ENCODE measurements at regions not wholly inside any gene's neighbourhood (a gene's known extent, or its start where the extent isn't known, plus 50 kb on each side); places are given as distances from the start of the nearest gene placed in this dataset.

GRCh38 chr2:104736026-104736425 is 117.9 kb upstream of the POU3F3 start:
- Histone ChIP-seq H3K4me3 (no peak overlapping the region), H3K4me1 (no peaks in the 10 kb centered on the region), H3K9me3 (no peaks in the 10 kb centered on the region), H3K27me3 (no peaks in the 10 kb centered on the region), H3K36me3 (no peaks in the 10 kb centered on the region), H3K27ac (no peak overlapping the region)
- no peak for DNase-seq
- 80 to 90% methylated on average over 7 of the region's 7 CpGs for WGBS, 2 donors
- intact Hi-C loops (cut with DNase I): no loop called here
- TF ChIP-seq POLR2A (IDR thresholded peaks at IDR 0.05): no peak
- TF ChIP-seq POLR2AphosphoS5 (IDR thresholded peaks at IDR 0.05): no peak
- TF ChIP-seq, protein P1, sequence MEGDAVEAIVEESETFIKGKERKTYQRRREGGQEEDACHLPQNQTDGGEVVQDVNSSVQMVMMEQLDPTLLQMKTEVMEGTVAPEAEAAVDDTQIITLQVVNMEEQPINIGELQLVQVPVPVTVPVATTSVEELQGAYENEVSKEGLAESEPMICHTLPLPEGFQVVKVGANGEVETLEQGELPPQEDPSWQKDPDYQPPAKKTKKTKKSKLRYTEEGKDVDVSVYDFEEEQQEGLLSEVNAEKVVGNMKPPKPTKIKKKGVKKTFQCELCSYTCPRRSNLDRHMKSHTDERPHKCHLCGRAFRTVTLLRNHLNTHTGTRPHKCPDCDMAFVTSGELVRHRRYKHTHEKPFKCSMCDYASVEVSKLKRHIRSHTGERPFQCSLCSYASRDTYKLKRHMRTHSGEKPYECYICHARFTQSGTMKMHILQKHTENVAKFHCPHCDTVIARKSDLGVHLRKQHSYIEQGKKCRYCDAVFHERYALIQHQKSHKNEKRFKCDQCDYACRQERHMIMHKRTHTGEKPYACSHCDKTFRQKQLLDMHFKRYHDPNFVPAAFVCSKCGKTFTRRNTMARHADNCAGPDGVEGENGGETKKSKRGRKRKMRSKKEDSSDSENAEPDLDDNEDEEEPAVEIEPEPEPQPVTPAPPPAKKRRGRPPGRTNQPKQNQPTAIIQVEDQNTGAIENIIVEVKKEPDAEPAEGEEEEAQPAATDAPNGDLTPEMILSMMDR (IDR thresholded peaks at IDR 0.05): no peak
- no peak for TF ChIP-seq EP300 (IDR thresholded peaks at IDR 0.05)

DNA sequence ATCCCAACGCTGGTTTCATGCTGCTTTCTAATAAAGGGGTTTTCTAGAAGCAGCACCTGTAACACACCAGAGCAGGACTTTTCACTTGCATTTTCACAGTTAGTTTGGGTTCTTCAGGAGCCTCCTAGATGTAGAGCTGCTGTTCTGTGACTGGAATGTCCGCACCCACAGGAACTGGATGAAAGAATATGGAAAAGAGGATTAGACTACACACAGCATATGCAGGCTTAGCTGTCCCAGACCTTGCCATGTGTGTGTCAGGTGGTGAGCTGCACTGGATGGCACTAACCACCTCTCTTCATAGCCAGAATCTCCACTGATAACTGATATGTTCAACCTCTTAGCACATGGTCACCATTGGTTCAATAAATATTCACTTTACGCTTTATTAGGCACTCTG is 112.1 kb upstream of the POU3F3 start:
- Histone ChIP-seq H3K4me1 (no peaks in the 10 kb centered on the region), H3K4me3 (no peak overlapping the region), H3K27ac (no peak overlapping the region), H3K36me3 (no peaks in the 10 kb centered on the region), H3K27me3 (no peaks in the 10 kb centered on the region), H3K9me3 (no peaks in the 10 kb centered on the region)
- intact Hi-C loops (cut with DNase I): no loop called here
- TF ChIP-seq POLR2AphosphoS5 (IDR thresholded peaks at IDR 0.05): no peak
- TF ChIP-seq, protein P1 (IDR thresholded peaks at IDR 0.05): no peak
- TF ChIP-seq EP300 (IDR thresholded peaks at IDR 0.05): no peak
- TF ChIP-seq POLR2A (IDR thresholded peaks at IDR 0.05): no peak
- no peak for DNase-seq
- WGBS, 2 donors: 87 to 91% methylated on average over 3 of the region's 3 CpGs

- WGBS, 2 donors: 83 to 88% methylated on average over 6 of the region's 6 CpGs
- Histone ChIP-seq H3K9me3 (no peaks in the 10 kb centered on the region), H3K4me3 (no peak overlapping the region), H3K27ac (no peak overlapping the region), H3K4me1 (no peaks in the 10 kb centered on the region), H3K27me3 (peaks cover 0 to 6% (median 0%) of the 10 kb centered on the region in 3 donors), H3K36me3 (no peaks in the 10 kb centered on the region)
- TF ChIP-seq, protein P1 (IDR thresholded peaks at IDR 0.05): no peak
- intact Hi-C loops (cut with DNase I): no loop called here
- DNase-seq: no peak
Observed at GRCh38 chr2:104744537-104744936, 109.4 kb upstream of the POU3F3 start.

DNA sequence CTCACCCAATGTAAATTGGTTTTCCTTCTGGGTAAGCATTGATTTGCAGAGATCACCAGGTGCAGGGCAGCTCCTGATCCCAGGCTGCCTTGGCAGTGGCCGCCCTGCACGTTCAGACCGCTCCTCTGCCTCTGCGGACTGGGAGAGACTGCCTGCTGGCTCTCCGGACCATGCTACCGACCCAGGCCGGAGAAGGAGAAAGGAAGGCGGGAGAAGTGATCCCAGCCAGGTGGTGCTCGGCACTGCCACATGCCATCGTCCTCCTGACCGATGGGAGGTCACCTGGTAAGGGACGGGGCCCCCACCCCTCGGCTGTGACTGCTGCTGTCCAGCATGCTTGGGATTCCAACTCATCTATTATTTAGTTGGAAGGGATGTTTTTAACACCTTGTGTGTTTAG is 108.1 kb upstream of the POU3F3 start:
- intact Hi-C loops (cut with DNase I): no loop called here
- Histone ChIP-seq H3K4me1 (no peaks in the 10 kb centered on the region), H3K9me3 (no peaks in the 10 kb centered on the region), H3K27me3 (peaks cover 0 to 6% (median 0%) of the 10 kb centered on the region in 3 donors), H3K27ac (no peak overlapping the region), H3K4me3 (no peak overlapping the region), H3K36me3 (no peaks in the 10 kb centered on the region)
- 62 to 70% methylated on average over 13 of the region's 13 CpGs for WGBS, 2 donors
- DNase-seq: no peak
- TF ChIP-seq EP300 (IDR thresholded peaks at IDR 0.05) (no peak), POLR2A (IDR thresholded peaks at IDR 0.05) (no peak), POLR2AphosphoS5 (IDR thresholded peaks at IDR 0.05) (no peak)
- TF ChIP-seq, protein P1 (IDR thresholded peaks at IDR 0.05): no peak

DNA sequence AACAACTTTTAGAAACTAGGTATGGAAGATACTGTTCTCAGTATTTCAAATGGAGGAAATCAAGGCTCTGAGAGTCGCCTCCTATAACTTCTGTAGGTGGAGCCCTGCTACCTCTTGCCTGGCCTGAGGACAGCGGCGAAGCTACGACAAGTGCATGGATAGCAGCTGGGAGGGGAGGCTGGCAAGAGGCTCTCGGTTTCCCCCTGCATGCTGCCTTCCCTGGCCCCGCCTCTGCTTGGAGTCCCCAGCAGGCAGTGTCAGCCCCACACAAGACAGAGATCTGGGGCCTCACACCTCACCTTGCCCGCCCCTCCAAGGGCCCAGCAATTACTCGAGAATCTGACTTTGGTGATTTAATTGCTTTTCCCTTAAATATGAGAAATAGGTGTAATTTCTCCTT is 107.6 kb upstream of the POU3F3 start:
- H3K27me3 ChIP-seq: peaks cover 0 to 6% (median 0%) of the 10 kb centered on the region in 3 donors
- DNase-seq: no peak
- no peak for TF ChIP-seq POLR2AphosphoS5 (IDR thresholded peaks at IDR 0.05)
- TF ChIP-seq EP300 (IDR thresholded peaks at IDR 0.05): no peak
- no peak for TF ChIP-seq POLR2A (IDR thresholded peaks at IDR 0.05)
- TF ChIP-seq, protein P1 (IDR thresholded peaks at IDR 0.05): no peak
- no peak overlapping the region for H3K27ac ChIP-seq
- intact Hi-C loops (cut with DNase I): no loop called here
- H3K4me3 ChIP-seq: no peak overlapping the region
- no peaks in the 10 kb centered on the region for H3K36me3 ChIP-seq
- 79 to 86% methylated on average over 8 of the region's 8 CpGs for WGBS, 2 donors
- no peaks in the 10 kb centered on the region for H3K4me1 ChIP-seq
- no peaks in the 10 kb centered on the region for H3K9me3 ChIP-seq
